Right kidney (tissue), 1 donor: ENCODE measurements at regions not wholly inside any gene's neighbourhood (a gene's known extent, or its start where the extent isn't known, plus 50 kb on each side); places are given as distances from the start of the nearest gene placed in this dataset.
"Not testable (repeated sequence)": the region's sequence is repeated elsewhere in the genome, so short reads cannot be mapped to it uniquely, and the experiment has no call there.

ENCODE experiments used
- DNase-seq: peaks from one replicate; pipeline ENCODE4 v3.0.0-alpha.2; 2016

- DNase-seq, result no peak
These were observed 122.5 kb upstream of the GDNF start for GRCh38 chr5:37962389-37962788.

DNA sequence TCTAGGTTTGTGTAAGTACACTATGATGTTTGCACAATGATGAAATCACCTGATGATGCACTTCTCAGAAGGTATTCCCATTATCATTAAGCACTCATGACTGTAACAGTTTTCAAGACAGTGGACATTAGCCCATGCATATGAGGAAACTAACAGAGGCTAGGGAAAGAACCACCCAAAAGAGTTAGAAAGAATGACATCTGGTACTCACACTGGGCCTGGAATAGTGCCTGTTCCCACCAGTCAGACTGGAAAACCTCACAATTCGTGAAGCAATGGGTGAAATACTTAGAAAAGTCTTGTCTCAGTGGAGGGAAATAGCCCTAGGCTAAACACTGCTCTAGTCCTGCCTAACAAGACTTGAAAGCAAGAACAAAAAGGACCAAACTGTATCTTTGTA is 117.4 kb upstream of the GDNF start:
- no peak for DNase-seq

GRCh38 chr5:37955748-37956147 is 115.9 kb upstream of the GDNF start:
- DNase-seq, result no peak

DNA sequence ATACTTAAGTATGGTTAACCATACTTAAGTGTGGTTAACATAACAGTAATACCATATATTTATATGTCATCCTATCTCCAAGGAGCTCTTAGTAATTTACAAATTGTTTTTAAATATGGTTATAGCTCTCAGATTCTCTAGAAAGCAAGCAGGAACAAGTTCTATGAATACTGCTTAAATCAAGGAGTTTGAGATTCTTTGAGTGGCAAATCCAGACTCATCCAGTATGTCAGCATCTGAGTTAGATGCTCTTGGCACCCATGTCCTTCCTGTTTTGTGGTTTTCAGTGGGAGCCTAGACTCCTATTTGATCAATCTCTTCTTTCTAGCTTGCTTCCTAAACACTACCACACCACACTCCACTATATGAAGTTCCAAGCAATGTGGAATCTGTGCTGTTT is 114.7 kb upstream of the GDNF start:
- DNase-seq, result no peak

DNA sequence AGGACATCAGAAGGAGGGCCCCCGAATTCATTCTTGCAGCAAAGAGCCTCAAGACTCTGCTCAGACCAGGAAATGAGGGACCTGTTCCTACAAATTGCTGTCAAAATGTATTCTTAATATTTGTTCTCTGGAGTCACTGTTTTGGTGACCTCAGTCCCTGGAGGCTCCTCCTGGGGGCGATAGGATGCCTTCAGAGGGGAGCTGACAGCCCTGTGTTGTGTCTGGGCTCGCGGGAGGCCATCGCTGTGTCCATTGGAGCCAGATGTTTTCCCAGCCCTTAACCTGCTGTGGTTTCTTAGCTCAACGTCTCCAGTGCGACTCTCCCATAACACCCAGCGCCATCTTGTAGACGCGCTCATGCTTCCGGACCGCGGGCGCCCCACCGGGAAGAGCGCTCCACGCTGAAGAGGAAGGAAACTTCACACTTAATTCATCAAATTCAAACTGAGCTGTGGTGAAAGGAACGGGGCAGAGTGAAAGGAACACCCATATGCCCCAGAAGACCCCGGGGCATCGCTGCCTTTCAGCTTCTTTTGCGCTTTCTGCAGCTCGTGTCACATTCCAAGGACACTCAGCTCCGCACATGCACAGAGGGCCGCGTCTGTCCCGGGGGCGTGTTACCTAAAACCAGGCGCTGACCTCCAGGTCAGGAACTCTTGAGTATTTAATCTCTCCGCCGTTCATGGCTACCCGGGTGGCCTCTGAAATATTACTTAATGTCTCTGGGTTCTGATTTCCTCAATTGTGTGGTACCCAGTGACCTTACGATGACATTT is 112.3 kb upstream of the GDNF start:
- DNase-seq, result no peak

DNA sequence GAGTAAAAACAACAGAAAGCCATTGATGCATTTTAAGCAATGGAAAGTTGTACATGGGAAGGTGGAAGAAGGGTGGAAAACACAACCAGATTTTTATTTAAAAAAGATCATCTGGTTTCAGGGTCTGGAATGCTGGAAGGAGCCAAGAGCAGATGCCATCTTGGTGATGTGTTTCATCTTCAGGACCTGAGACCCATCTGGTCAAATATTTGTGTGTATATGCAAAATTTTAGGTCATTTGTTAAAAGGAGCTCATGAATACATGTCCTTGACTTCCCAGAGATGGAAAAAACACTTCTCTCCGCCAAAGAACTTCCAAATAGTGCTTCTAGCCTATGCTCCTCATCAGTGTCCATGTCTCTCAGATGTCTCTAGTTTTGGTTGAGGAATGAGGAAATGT is 110.6 kb upstream of the GDNF start:
- DNase-seq, result no peak

DNA sequence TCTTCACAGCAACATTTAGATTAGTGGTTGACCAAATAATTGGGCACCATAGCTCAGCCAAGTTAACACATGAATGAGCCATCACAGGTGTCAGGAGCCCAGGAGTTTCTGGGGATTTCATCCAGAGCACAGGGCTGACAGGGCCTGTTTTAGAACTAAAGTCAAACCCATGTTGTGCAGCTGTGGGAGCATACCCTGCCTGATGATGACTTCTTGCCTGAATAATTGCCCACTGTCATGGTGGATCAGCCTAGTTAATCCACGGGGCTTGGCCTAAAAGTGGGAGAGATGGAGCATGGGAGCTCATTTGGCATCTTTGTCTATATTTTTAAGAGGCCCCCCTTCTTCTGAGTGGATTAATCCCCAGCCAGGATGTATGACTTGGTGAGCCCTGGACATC is 105.6 kb upstream of the GDNF start:
- DNase-seq, result no peak

GRCh38 chr5:37943136-37943535 is 103.3 kb upstream of the GDNF start:
- not testable (repeated sequence) for DNase-seq

- no peak for DNase-seq
These were observed 101.2 kb upstream of the GDNF start for GRCh38 chr5:37940931-37941623.

- no peak for DNase-seq
These were observed 99.0 kb upstream of the GDNF start for GRCh38 chr5:37938861-37939260.

GRCh38 chr5:37938076-37938852 is 98.4 kb upstream of the GDNF start:
- no peak for DNase-seq

GRCh38 chr5:37936091-37936490 is 96.2 kb upstream of the GDNF start:
- no peak for DNase-seq

DNA sequence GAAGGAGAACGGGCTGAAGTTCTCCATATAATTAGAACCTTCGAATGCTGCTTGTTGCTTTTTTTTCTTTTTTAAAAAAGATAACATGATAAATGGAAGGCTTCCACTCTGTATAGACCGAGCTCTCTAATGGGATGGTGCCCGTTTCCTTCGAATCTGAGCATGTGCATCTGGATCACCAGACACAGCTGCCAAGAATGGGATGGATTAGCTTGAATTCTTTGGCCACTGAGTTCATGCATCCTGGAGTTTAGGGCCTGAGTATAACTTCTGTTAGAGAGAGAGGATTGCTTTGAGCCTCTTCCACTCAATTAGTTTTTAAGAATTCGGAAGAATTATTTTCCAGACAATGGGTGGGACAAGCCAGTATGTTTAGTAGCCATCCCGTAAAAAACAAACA is 93.7 kb upstream of the GDNF start:
- no peak for DNase-seq

- no peak for DNase-seq
These were observed 92.6 kb upstream of the GDNF start for GRCh38 chr5:37932450-37932849.

- DNase-seq, result no peak
These were observed 91.7 kb upstream of the GDNF start for GRCh38 chr5:37931541-37931940.

- DNase-seq, result no peak
These were observed 90.5 kb upstream of the GDNF start for GRCh38 chr5:37930350-37930749.

DNA sequence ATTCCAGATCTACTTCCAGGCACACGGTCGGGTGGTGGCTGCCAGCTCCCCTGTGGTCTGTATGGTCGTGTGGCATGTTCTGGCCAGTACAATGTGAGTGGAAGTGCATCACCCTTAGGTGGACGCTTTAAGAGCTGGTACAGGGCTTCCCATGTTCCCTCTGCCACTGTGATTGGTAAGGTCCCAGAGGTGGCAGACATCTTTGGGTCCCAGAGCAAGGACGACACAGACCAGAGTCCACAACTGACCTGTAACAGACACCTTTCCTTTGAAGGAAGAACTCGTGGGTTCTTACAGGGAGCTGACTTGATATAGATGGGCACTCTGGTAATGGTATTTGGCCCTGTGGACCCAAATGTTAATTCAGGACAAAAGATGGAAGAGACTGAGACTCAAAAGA is 90.0 kb upstream of the GDNF start:
- DNase-seq, result no peak

GRCh38 chr5:37927753-37928152 is 87.9 kb upstream of the GDNF start:
- not testable (repeated sequence) for DNase-seq

GRCh38 chr5:37926732-37927131 is 86.9 kb upstream of the GDNF start:
- DNase-seq, result no peak

DNA sequence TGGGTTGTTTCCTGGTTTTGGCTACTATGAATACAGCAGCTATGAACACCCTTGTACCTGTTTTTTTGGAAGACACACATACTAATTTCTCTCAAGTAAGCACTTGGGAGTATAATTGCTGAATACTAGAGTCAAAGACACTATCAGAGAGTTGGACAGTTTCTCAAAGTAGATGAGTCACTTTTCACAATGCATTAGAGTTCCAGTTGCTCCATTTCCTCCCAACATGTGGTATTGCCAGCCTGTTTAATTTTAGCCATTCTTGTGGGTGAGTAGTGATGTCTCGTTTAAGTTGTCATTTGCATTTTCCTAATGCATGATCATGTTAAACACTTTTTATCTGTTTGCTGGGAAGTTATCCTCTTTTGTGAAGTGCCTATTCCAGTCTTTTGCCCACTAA is 81.6 kb upstream of the GDNF start:
- no peak for DNase-seq

- no peak for DNase-seq
These were observed 78.6 kb upstream of the GDNF start for GRCh38 chr5:37918424-37918823.

DNA sequence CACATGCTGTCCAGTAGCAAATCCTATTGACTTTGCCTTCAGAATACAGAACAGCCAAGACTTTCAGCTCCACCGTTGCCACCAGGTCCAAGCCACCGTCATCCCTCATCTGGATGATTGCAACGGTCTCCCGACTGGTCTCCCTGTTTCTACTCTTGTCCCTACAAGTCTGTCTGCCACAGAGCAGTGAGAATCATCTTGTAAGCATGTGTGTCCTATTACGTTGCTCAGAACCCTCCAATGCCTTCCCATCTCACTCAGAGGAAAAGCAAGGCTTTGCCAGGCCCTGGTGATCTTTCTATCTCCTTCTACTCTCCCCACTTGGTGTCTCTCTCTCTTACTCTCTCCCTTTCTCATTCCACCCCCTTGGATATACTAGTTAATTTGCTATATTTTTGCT is 76.7 kb upstream of the GDNF start:
- DNase-seq, result no peak

GRCh38 chr5:37915097-37915736 is 75.4 kb upstream of the GDNF start:
- DNase-seq, result no peak
